ENCODE measurements at regions not wholly inside any gene's neighbourhood (a gene's known extent, or its start where the extent isn't known, plus 50 kb on each side); places are given as distances from the start of the nearest gene placed in this dataset.

- Histone ChIP-seq H3K4me2 (no peak overlapping the region), H3K27me3 (ENCODE audit: insufficient read depth, low read depth) (no peaks in the 10 kb centered on the region), H3K9me3 (ENCODE audit: insufficient read depth, low read depth) (no peaks in the 10 kb centered on the region), H3K36me3 (ENCODE audit: low read depth) (no peaks in the 10 kb centered on the region), H3F3A (ENCODE audit: insufficient read depth, low read depth) (no peaks in the 10 kb centered on the region), H2AFZ (no peak overlapping the region), H4K20me1 (ENCODE audit: insufficient read depth) (0 out of 2 replicates have a peak, but pooled peaks cover 3% of the 10 kb centered on the region), H3K79me2 (ENCODE audit: low read depth) (no peaks in the 10 kb centered on the region), H3K9me2 (ENCODE audit: insufficient read depth) (no peaks in the 10 kb centered on the region), H3K4me3 (no peak overlapping the region), H3K27ac (no peak overlapping the region), H3K4me1 (replicated peaks; ENCODE audit: insufficient read depth) (no peaks in the 10 kb centered on the region)
- intact Hi-C loops (cut with micrococcal nuclease; ENCODE audit: unreplicated experiment): no loop called here
- no peak for DNase-seq
- no peak for TF ChIP-seq CTCF (conservative IDR thresholded peaks at IDR 0.05)
- TF ChIP-seq EZH2 (IDR thresholded peaks at IDR 0.05; ENCODE audit: low read depth): no peak
- BruUV-seq (replicated peaks): no TSS peak
- POLR2A ChIA-PET (ENCODE audit: unreplicated experiment): no interaction called here
- CTCF ChIA-PET: no interaction called here
Observed at GRCh38 chr11:70841264-70841663, 411.1 kb downstream of the SHANK2 start.

- H3K27ac ChIP-seq: no peak overlapping the region
- BruUV-seq (replicated peaks): no TSS peak
- H3K27me3 ChIP-seq (ENCODE audit: insufficient read depth, low read depth): no peaks in the 10 kb centered on the region
- H4K20me1 ChIP-seq (ENCODE audit: insufficient read depth): 0 out of 2 replicates have a peak, but pooled peaks cover 3% of the 10 kb centered on the region
- H2AFZ ChIP-seq: no peak overlapping the region
- no peaks in the 10 kb centered on the region for H3K4me1 ChIP-seq (replicated peaks; ENCODE audit: insufficient read depth)
- no peak overlapping the region for H3K4me3 ChIP-seq
- intact Hi-C loops (cut with micrococcal nuclease; ENCODE audit: unreplicated experiment): no loop called here
- TF ChIP-seq EZH2 (IDR thresholded peaks at IDR 0.05; ENCODE audit: low read depth) (no peak), CTCF (conservative IDR thresholded peaks at IDR 0.05) (no peak)
- ChIA-PET POLR2A (ENCODE audit: unreplicated experiment) (no interaction called here), CTCF (no interaction called here)
- H3K4me2 ChIP-seq: no peak overlapping the region
- H3K36me3 ChIP-seq (ENCODE audit: low read depth): no peaks in the 10 kb centered on the region
- no peaks in the 10 kb centered on the region for H3K9me3 ChIP-seq (ENCODE audit: insufficient read depth, low read depth)
- no peaks in the 10 kb centered on the region for H3K9me2 ChIP-seq (ENCODE audit: insufficient read depth)
- H3K79me2 ChIP-seq (ENCODE audit: low read depth): no peaks in the 10 kb centered on the region
- no peaks in the 10 kb centered on the region for H3F3A ChIP-seq (ENCODE audit: insufficient read depth, low read depth)
- no peak for DNase-seq
Observed at GRCh38 chr11:70842256-70842655, 410.1 kb downstream of the SHANK2 start.

- H3F3A ChIP-seq (ENCODE audit: insufficient read depth, low read depth): no peaks in the 10 kb centered on the region
- no peak overlapping the region for H3K4me3 ChIP-seq
- no peak overlapping the region for H3K4me2 ChIP-seq
- intact Hi-C loops (cut with micrococcal nuclease; ENCODE audit: unreplicated experiment): no loop called here
- DNase-seq: no peak
- H3K9me3 ChIP-seq (ENCODE audit: insufficient read depth, low read depth): no peaks in the 10 kb centered on the region
- ChIA-PET CTCF (no interaction called here), POLR2A (ENCODE audit: unreplicated experiment) (no interaction called here)
- no peaks in the 10 kb centered on the region for H3K79me2 ChIP-seq (ENCODE audit: low read depth)
- no peaks in the 10 kb centered on the region for H3K27me3 ChIP-seq (ENCODE audit: insufficient read depth, low read depth)
- TF ChIP-seq EZH2 (IDR thresholded peaks at IDR 0.05; ENCODE audit: low read depth) (no peak), CTCF (conservative IDR thresholded peaks at IDR 0.05) (no peak)
- H2AFZ ChIP-seq: no peak overlapping the region
- no peaks in the 10 kb centered on the region for H3K9me2 ChIP-seq (ENCODE audit: insufficient read depth)
- H4K20me1 ChIP-seq (ENCODE audit: insufficient read depth): 0 out of 2 replicates have a peak, but pooled peaks cover 7% of the 10 kb centered on the region
- no peaks in the 10 kb centered on the region for H3K36me3 ChIP-seq (ENCODE audit: low read depth)
- H3K27ac ChIP-seq: no peak overlapping the region
- BruUV-seq (replicated peaks): no TSS peak
- H3K4me1 ChIP-seq (replicated peaks; ENCODE audit: insufficient read depth): no peaks in the 10 kb centered on the region
Observed at GRCh38 chr11:70842701-70843100, 409.7 kb downstream of the SHANK2 start.
